Inferior parietal cortex (tissue), 1 donor: ENCODE measurements at regions not wholly inside any gene's neighbourhood (a gene's known extent, or its start where the extent isn't known, plus 50 kb on each side); places are given as distances from the start of the nearest gene placed in this dataset.
"Not testable (repeated sequence)": the region's sequence is repeated elsewhere in the genome, so short reads cannot be mapped to it uniquely, and the experiment has no call there.

Experiments
- DNase-seq: peaks from one replicate; pipeline ENCODE4 v3.0.0-alpha.2; 2016; ENCODE audit errors: extremely low spot score

- DNase-seq, result no peak
Observed at GRCh38 chr6:74410630-74411029, 714.6 kb downstream of the CD109 start.

DNA sequence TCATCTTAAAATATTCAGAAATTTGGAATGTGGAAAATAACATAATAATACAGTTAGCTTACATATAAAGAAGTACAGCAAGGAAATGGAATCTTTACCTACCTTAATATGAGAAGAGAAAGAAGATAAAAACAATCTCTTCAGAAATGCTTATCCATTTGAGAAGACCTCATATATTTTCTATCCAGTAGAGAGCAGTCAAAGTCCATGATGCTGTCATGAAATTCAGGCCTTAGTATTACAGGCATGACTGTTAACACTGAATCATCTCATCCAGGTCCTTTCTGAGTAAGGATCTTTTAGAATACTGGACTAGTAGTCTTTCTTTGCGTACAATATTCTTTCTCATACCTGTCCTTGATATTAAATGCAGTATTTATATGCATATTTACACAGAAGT is 713.4 kb downstream of the CD109 start:
- DNase-seq, result peak; percentile 27

GRCh38 chr6:74408844-74409243 is 712.8 kb downstream of the CD109 start:
- no peak for DNase-seq

GRCh38 chr6:74404366-74404765 is 708.4 kb downstream of the CD109 start:
- DNase-seq, result no peak

DNA sequence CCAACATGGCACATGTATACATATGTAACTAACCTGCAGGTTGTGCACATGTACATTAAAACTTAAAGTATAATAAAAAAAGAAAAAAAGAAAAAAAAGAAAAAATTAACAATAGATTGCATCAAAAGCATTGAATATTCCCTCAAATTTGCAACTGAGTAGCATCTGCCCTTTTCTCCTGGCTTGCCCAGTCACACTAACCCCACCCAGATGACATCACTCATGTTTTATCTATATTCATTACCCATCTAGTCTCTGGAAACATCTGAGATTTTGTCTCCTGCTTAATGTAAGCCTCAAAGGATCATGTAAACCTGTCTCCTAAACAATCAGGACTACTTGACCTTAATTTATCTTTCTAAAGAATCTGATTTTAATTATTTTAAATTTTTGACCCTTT is 706.8 kb downstream of the CD109 start:
- DNase-seq, result no peak

DNA sequence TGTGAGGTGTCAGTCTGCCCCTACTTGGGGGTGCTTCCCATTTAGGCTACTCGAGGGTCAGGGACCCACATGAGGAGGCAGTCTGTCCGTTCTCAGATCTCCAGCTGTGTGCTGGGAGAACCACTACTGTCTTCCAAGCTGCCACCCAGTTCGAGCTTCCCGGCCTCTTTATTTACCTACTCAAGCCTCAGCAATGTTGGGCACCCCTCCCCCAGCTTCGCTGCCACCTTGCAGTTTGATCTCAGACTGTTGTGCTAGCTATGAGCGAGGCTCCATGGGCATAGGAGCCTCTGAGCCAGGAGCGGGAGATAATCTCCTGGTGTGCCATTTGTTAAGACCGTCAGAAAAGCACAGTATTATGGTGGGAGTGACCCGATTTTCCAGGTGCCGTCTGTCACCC is 682.4 kb downstream of the CD109 start:
- not testable (repeated sequence) for DNase-seq

- peak; percentile 4 for DNase-seq
Observed at GRCh38 chr6:74369556-74369993, 673.6 kb downstream of the CD109 start.

- no peak for DNase-seq
Observed at GRCh38 chr6:74368746-74369145, 672.7 kb downstream of the CD109 start.

GRCh38 chr6:74366634-74367033 is 670.6 kb downstream of the CD109 start:
- DNase-seq, result no peak

- no peak for DNase-seq
Observed at GRCh38 chr6:74362391-74362790, 666.4 kb downstream of the CD109 start.

DNA sequence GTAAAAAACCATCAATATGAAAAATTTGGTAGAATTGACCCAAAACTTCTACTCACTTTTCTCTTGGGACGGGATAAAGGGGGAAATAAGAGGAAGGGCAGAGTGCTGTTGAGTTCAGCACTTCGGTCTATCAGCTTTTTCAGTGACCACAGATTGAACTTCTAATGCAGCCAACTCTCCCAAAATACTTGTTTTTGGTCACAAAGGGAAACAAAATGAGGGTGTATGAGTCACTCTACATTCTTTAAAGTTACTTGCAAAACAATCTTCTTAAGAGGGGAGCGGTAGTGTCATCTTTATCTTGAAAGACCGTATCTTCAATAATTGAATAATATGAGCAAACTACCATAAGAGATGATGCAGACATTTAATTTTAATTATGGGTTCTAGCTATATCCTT is 661.3 kb downstream of the CD109 start:
- DNase-seq, result no peak

GRCh38 chr6:74356391-74356790 is 660.4 kb downstream of the CD109 start:
- no peak for DNase-seq

GRCh38 chr6:74346936-74347535 is 651.0 kb downstream of the CD109 start:
- no peak for DNase-seq

DNA sequence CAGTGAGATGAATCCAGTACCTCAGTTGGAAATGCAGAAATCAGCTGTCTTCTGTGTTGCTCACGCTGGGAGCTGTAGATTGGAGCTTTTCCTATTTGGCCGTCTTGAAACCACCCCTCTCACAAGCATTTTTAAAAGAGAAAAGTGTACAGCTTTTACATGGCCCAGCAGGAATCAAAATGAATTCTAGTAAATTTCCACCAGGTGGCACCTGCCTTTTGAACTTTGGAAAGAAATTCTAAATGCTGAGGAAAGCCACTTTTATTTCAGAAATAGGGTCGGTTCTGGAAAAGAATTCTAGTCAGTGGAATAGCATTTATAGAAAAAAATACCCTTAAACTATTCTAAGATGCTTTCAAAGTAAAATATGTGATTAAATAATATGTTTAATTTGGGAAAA is 647.8 kb downstream of the CD109 start:
- DNase-seq, result no peak

- DNase-seq, result not testable (repeated sequence)
Observed at GRCh38 chr6:74343321-74343720, 647.3 kb downstream of the CD109 start.

- DNase-seq, result no peak
Observed at GRCh38 chr6:74334722-74335121, 638.7 kb downstream of the CD109 start.

DNA sequence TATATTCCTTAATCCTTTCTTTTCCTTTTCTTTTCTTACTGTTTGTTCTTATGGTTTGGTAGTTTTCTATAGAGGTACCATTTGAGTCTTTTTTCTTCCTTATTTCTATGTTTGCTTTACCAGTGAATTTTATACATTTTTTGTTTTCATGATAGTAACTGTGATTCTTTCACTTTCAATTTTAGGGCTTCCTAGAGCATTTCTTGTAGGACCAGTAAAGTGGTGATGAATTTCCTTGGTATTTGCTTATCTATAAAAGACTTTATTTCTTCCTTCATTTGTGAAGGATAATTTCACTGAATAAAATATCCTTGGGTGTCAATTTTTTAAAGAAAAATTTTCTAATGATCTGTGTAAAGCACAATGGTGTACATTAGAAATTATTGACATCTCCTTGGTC is 637.4 kb downstream of the CD109 start:
- DNase-seq, result no peak

GRCh38 chr6:74320715-74321114 is 624.7 kb downstream of the CD109 start:
- no peak for DNase-seq

DNA sequence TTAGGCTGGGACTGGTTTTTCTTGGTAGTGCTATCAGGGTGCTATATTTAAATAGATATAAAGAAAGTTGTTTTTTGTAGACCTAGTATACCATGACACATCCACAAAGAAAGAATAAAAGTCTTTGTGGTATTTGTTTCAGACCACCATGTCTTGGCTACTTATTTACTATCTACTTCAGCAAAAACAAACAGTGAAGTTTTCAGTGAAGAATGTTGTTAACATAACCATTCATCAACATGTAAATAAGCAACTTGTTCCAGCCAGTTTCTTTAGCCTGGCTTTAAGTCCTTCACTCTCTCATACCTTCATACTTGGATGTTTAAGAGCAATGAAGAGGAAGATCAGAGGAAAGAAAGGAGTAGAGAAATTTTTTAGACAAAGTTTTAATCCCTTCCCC is 624.1 kb downstream of the CD109 start:
- DNase-seq, result no peak

GRCh38 chr6:74319292-74319691 is 623.3 kb downstream of the CD109 start:
- no peak for DNase-seq

DNA sequence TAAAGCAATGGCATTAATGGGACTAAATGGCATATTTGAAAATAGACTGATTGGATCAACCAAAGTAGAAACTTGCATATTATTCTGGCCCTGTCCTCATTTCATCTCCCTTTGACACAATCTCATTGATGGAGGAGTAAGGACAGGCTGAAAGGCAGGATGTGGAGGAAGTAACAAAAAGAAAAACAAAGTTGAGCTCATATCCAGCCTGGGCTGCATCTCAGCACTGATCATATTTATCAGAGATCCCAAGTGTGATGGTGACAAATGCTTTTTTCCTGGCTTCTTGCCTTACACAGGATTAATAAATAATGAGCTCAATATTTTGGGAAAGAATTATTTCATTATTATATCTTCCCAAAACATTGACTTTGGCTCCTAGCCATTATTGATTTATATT is 622.7 kb downstream of the CD109 start:
- DNase-seq, result no peak

GRCh38 chr6:74312081-74312480 is 616.1 kb downstream of the CD109 start:
- DNase-seq, result no peak

- DNase-seq, result no peak
Observed at GRCh38 chr6:74311431-74311830, 615.4 kb downstream of the CD109 start.

DNA sequence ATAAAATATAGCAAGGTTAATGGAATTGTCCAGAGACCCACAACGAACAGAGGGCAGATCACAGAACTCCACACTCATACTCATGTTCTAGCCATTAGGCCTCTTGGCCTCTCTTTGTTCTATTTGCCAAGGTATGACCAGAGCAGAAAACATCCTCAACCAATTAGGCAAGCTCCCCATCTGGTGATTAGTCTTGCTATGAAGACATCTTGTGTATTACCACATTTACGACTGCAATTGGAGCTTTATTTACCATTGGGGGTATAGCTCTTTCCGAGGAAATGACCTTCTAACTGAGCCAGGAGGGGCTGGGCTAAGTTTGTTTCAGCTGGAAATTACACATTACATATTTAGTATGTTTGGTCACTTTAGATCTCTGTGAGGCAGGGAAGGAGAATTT is 593.9 kb downstream of the CD109 start:
- no peak for DNase-seq
